ENCODE measurements at regions not wholly inside any gene's neighbourhood (a gene's known extent, or its start where the extent isn't known, plus 50 kb on each side); places are given as distances from the start of the nearest gene placed in this dataset.
A peak's percentile ranks its signal among the peaks of the same experiment; 100 is the strongest.

DNA sequence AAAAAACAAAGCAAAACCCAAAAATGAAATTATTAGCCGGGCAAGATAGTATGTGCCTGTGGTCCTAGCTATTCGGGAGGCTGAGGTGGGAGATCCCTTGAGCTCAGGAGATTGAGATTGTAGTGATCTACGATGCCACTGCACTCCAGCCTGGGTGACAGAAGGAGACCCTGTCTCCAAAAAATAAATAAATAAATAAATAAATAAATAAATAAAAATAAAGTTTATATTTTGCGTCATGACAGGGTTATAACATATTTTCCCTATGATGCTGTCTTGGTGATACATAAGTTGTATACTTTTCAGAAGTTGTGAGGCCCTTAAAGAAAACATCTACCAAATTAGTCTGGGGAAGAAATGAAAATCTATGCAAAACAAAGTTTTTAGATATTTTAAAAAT, 94.5 kb upstream of the MKLN1 start:
- H3K36me3 ChIP-seq: no peaks in the 10 kb centered on the region
- intact Hi-C loops (cut with DNase I; ENCODE audit: low total_unique reads): no loop called here
- H3K4me3 ChIP-seq: no peak overlapping the region

DNA sequence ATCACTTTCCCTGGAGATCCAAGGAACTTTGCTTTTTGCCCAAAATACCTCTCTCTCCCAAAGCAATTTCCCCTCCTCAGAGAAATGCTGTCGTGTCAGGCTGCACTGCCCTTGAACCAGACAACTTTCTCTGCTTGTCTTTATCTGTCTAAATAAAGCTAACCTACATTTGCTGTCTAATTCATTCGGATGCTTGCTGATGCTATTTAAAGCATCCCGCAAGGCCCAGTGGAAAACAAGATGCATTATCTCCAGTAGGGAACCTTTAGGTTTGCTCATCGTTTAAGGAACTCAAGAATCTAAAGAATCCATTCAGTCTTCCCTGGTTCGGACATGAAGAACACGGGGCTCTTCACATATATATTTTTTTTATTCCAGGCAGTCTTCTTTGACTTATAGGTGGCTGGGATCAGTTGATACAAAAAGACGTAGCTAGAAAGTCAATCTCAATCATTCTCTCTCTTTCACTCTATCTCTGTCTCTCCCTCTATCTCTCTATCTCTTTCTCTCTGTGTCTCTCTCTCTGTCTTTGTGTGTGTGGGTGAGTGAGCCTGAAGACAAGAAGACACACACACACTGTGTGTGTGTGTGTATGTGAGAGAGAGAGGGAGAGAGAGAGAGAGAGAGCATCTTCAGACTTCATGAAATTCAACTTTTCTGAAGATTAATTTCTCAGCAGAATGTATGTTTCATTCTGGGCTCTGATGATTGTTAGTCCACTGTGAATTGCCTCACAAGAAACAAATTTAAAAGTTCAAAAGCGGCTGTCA, 92.8 kb upstream of the MKLN1 start:
- H3K27me3 ChIP-seq: no peaks in the 10 kb centered on the region
- H3K9me3 ChIP-seq: no peaks in the 10 kb centered on the region
- H3K4me3 ChIP-seq: no peak overlapping the region
- peak overlapping the region in 1 of 2 donors; percentile 15 for H3K27ac ChIP-seq
- intact Hi-C loops (cut with DNase I; ENCODE audit: low total_unique reads): no loop called here
- DNase-seq: no peak
- H3K4me1 ChIP-seq: no peaks in the 10 kb centered on the region
- H3K36me3 ChIP-seq: no peaks in the 10 kb centered on the region
- TF ChIP-seq, protein P1, sequence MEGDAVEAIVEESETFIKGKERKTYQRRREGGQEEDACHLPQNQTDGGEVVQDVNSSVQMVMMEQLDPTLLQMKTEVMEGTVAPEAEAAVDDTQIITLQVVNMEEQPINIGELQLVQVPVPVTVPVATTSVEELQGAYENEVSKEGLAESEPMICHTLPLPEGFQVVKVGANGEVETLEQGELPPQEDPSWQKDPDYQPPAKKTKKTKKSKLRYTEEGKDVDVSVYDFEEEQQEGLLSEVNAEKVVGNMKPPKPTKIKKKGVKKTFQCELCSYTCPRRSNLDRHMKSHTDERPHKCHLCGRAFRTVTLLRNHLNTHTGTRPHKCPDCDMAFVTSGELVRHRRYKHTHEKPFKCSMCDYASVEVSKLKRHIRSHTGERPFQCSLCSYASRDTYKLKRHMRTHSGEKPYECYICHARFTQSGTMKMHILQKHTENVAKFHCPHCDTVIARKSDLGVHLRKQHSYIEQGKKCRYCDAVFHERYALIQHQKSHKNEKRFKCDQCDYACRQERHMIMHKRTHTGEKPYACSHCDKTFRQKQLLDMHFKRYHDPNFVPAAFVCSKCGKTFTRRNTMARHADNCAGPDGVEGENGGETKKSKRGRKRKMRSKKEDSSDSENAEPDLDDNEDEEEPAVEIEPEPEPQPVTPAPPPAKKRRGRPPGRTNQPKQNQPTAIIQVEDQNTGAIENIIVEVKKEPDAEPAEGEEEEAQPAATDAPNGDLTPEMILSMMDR (IDR thresholded peaks at IDR 0.05): no peak

More for the DNA sequence above, 94.5 kb upstream of the MKLN1 start:
- no peaks in the 10 kb centered on the region for H3K4me1 ChIP-seq
- no peak for TF ChIP-seq POLR2A (IDR thresholded peaks at IDR 0.05)
- TF ChIP-seq, protein P1 (IDR thresholded peaks at IDR 0.05): no peak
- H3K27me3 ChIP-seq: no peaks in the 10 kb centered on the region
- no peak for DNase-seq
- no peaks in the 10 kb centered on the region for H3K9me3 ChIP-seq
- no peak overlapping the region for H3K27ac ChIP-seq

DNA sequence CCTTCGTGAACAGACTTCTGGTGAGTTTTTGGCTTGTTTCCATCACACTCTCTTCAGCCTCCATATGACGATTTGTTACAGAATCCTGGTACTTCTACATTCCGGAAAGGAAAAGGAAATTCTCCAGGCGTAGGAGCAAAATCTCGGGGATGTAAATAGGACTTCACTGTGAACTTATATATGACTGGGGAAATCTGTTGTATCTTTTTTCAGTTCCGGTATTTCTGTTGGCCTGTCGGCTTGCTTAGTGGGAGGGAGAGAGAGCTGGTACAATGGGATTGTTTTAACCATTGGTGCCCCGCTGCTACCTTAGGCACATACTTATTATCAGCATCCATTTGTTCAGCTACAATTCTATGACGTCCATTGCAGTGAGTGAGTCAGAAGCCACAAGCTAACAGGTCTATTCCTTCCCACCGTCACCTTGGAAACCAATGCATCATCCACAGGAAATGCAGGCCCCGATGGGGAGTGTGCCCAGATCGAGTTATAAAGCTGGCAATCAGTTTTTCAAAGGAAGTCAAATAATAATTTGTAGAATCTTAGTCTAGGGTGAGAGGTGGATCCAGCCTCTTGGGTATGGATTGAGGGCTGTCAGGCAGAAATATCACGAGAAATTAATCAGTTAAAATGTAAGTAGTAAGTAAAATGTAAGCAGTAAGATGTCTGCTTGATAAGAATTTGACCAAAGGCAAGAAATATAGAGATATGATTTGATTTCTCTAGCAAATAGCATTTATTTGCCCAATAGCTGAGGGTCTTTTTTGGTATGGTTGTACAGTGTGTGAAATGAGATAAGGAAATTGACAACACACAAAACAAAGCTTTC, 92.0 kb upstream of the MKLN1 start:
- Histone ChIP-seq H3K27me3 (no peaks in the 10 kb centered on the region), H3K4me1 (no peaks in the 10 kb centered on the region), H3K4me3 (no peak overlapping the region), H3K27ac (peak overlapping the region in 1 of 2 donors; percentile 15), H3K9me3 (no peaks in the 10 kb centered on the region), H3K36me3 (no peaks in the 10 kb centered on the region)
- DNase-seq: peak; percentile 35 to 46
- no peak for TF ChIP-seq POLR2A (IDR thresholded peaks at IDR 0.05)
- TF ChIP-seq, protein P1 (IDR thresholded peaks at IDR 0.05): no peak
- intact Hi-C loops (cut with DNase I; ENCODE audit: low total_unique reads): no loop called here

DNA sequence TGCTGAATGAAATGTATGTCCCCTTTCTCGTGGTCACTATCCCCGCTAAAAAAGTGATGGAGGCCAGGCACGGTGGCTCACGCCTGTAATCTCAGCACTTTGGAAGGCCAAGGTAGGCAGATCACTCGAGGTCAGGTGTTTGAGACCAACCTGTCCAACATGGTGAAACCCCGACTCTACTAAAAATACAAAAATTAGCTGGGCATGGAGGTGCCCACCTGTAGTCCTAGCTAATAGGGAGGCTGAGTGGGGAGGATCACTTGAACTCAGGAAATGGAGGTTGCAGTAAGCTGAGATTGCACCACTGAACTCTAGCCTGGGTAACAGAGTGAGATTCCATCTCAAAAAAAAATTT, 91.4 kb upstream of the MKLN1 start:
- Histone ChIP-seq H3K4me1 (no peaks in the 10 kb centered on the region), H3K4me3 (no peak overlapping the region), H3K9me3 (no peaks in the 10 kb centered on the region), H3K27ac (no peak overlapping the region), H3K27me3 (no peaks in the 10 kb centered on the region), H3K36me3 (no peaks in the 10 kb centered on the region)
- DNase-seq: no peak
- TF ChIP-seq, protein P1 (IDR thresholded peaks at IDR 0.05): no peak
- TF ChIP-seq POLR2A (IDR thresholded peaks at IDR 0.05): no peak
- intact Hi-C loops (cut with DNase I; ENCODE audit: low total_unique reads): no loop called here

DNA sequence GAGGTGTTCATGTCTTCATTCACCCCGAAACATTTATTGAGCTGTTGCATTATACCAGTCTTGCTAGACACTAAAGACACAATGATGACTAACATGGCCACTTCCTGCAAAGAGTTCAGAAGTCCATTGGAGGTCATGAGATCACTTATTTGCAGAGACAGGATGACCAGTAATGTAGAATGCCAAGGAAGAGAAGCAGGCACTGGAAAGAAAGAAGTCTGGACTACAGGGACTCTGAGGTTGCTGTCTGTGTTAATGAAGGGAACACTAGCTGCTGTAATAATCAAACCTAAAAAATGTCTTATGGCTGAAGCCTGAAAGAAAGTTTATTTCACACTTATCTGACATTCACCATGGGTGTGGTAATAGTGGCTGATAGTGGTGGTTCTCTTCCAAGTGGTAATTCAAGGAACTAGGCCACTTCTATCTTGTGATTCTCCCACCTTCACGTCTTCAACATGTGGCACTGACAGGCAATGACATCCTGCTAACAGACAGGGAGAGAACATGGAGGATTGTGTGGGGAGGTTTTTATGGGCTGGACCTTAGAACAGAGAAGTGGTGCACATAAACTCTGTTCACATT, 89.2 kb upstream of the MKLN1 start:
- no peak for DNase-seq
- TF ChIP-seq POLR2A (IDR thresholded peaks at IDR 0.05): no peak
- TF ChIP-seq, protein P1 (IDR thresholded peaks at IDR 0.05): no peak
- Histone ChIP-seq H3K36me3 (no peaks in the 10 kb centered on the region), H3K9me3 (no peaks in the 10 kb centered on the region), H3K4me3 (no peak overlapping the region), H3K27me3 (no peaks in the 10 kb centered on the region), H3K27ac (no peak overlapping the region), H3K4me1 (no peaks in the 10 kb centered on the region)
- intact Hi-C loops (cut with DNase I; ENCODE audit: low total_unique reads): no loop called here
